ENCODE measurements at regions not wholly inside any gene's neighbourhood (a gene's known extent, or its start where the extent isn't known, plus 50 kb on each side); places are given as distances from the start of the nearest gene placed in this dataset.

DNA sequence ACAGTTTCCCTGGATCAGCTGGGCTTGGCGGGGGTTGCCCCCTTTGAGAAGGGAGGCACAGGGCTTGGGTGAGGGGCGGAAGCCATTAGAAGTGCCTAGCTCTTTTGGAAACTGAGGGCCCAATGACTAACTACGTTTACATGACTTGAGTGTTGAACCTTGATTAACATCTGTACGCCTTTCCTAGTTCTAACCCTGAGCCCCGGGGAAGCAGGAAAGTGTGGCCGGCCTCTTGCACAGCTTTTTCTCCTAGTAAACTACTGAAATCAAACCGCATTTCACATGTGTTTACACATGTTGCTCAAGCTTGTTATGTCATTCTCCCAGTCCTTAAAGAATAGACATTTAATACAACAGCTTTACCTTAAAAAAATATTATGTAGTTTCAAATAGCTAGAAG, 1356.4 kb upstream of the TMEM132C start:
- TF ChIP-seq, protein P1, sequence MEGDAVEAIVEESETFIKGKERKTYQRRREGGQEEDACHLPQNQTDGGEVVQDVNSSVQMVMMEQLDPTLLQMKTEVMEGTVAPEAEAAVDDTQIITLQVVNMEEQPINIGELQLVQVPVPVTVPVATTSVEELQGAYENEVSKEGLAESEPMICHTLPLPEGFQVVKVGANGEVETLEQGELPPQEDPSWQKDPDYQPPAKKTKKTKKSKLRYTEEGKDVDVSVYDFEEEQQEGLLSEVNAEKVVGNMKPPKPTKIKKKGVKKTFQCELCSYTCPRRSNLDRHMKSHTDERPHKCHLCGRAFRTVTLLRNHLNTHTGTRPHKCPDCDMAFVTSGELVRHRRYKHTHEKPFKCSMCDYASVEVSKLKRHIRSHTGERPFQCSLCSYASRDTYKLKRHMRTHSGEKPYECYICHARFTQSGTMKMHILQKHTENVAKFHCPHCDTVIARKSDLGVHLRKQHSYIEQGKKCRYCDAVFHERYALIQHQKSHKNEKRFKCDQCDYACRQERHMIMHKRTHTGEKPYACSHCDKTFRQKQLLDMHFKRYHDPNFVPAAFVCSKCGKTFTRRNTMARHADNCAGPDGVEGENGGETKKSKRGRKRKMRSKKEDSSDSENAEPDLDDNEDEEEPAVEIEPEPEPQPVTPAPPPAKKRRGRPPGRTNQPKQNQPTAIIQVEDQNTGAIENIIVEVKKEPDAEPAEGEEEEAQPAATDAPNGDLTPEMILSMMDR (IDR thresholded peaks at IDR 0.05), result no peak
- no peak for TF ChIP-seq POLR2A (IDR thresholded peaks at IDR 0.05)

All from adrenal gland (tissue), 5 donors.